ENCODE measurements at regions not wholly inside any gene's neighbourhood (a gene's known extent, or its start where the extent isn't known, plus 50 kb on each side); places are given as distances from the start of the nearest gene placed in this dataset.

DNA sequence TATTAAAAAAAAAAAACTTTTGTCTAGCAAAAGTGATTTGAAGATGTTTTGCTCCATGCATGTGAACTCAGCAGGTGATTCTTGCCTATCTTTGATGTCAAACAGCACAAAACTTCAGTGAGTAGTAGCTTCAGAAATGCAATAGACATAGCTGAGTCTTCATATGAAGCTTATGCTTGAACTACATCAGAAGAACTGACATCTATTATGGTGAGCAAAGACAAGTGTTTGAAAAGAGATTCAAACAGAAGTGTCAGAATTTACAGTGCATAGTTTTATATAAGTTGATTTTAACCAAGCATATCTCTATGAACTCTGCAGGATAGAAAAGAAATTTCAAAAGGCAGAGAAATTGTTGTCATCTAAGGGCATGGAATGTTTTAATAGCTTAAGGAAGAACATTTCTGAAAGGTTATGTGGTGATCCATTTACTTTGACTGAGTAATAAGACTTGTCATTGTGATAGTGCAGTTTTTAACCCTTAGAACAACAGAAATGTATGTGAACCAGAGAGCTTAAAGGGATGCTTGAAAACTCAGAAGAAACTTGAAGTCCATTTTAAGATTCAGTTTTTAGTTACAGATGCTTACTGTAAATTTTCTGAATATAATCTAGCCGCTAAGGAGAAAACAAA lies 351.4 kb downstream of the MDFIC start:
- H3K36me3 ChIP-seq (ENCODE audit: control insufficient read depth, insufficient read depth, low read length) = no peaks in the 10 kb centered on the region
- H3K4me2 ChIP-seq (ENCODE audit: insufficient read depth, low read length) = no peak overlapping the region

More for the DNA sequence above, 351.4 kb downstream of the MDFIC start:
- ChIA-PET CTCF (ENCODE audit: low intra/inter-chr PET ratio) (no interaction called here), POLR2A (no interaction called here)
- no peak overlapping the region for H3K9ac ChIP-seq (ENCODE audit: insufficient read depth in 1 of 2, low read depth in 2 of 2, low read length in 2 of 2)
- DNase-seq (ENCODE audit: extremely low read depth in 1 of 4, low spot score in 3 of 4) = no peak
- H3K27me3 ChIP-seq (ENCODE audit: control insufficient read depth in 2 of 2, insufficient read depth in 2 of 2, low read length in 2 of 2) = no peaks in the 10 kb centered on the region
- no peak overlapping the region for H3K27ac ChIP-seq (ENCODE audit: extremely low read depth, low read depth, low read length)
- H3K9me3 ChIP-seq (replicated peaks; ENCODE audit: control insufficient read depth, insufficient read depth, low read depth, low read length) = 0 out of 2 replicates have a peak, but pooled peaks cover 2% of the 10 kb centered on the region
- no peak overlapping the region for H2AFZ ChIP-seq (ENCODE audit: low read depth, low read length)
- ATAC-seq = no peak
- no TSS peak for BruUV-seq (replicated peaks)
- 0% methylated on average over 1 of the region's 1 CpG for WGBS (ENCODE audit: insufficient coverage, low coverage, missing lambda C conversion rate)
- no peak overlapping the region for H3K4me3 ChIP-seq
- no peaks in the 10 kb centered on the region for H3K4me1 ChIP-seq (replicated peaks in 1 of 2; ENCODE audit: control insufficient read depth in 2 of 2, insufficient read depth in 2 of 2, low read length in 2 of 2)
- H3K79me2 ChIP-seq (ENCODE audit: control insufficient read depth, insufficient read depth, low read length) = no peaks in the 10 kb centered on the region
- in situ Hi-C loops (cut with MboI) = no loop called here
- no peaks in the 10 kb centered on the region for H3K9me1 ChIP-seq (ENCODE audit: control insufficient read depth, insufficient read depth, low read length)
- H4K20me1 ChIP-seq (replicated peaks; ENCODE audit: control insufficient read depth, insufficient read depth, low read length) = no peaks in the 10 kb centered on the region
- intact Hi-C loops (cut with micrococcal nuclease) = no loop called here
- TF ChIP-seq IRF2 (CRISPR knock-in tag; IDR thresholded peaks at IDR 0.05) = no peak
- TF ChIP-seq, protein P1, sequence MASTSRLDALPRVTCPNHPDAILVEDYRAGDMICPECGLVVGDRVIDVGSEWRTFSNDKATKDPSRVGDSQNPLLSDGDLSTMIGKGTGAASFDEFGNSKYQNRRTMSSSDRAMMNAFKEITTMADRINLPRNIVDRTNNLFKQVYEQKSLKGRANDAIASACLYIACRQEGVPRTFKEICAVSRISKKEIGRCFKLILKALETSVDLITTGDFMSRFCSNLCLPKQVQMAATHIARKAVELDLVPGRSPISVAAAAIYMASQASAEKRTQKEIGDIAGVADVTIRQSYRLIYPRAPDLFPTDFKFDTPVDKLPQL (IDR thresholded peaks at IDR 0.05; ENCODE audit: extremely low read depth, insufficient read length) = no peak
- TF ChIP-seq MYC (IDR thresholded peaks at IDR 0.05; ENCODE audit: low read depth, low read length) = no peak
- TF ChIP-seq MYC (CRISPR knock-in tag; IDR thresholded peaks at IDR 0.05; ENCODE audit: borderline replicate concordance, low read depth) = no peak
- TF ChIP-seq ZNF347 (CRISPR knock-in tag; IDR thresholded peaks at IDR 0.05; ENCODE audit: low read depth) = no peak
- no peak for TF ChIP-seq RFX1 (IDR thresholded peaks at IDR 0.05)
- TF ChIP-seq ZNF707 (CRISPR knock-in tag; conservative IDR thresholded peaks at IDR 0.05) = no peak
- TF ChIP-seq RFX7 (CRISPR knock-in tag; IDR thresholded peaks at IDR 0.05) = no peak
- no peak for TF ChIP-seq U2AF2 (optimal IDR thresholded peaks at IDR 0.05; ENCODE audit: low read depth, low read length)
- TF ChIP-seq NCOA4 (IDR thresholded peaks at IDR 0.05; ENCODE audit: partially characterized antibody) = no peak
- TF ChIP-seq NCOR1 (IDR thresholded peaks at IDR 0.05) = no peak
- TF ChIP-seq, protein P2, sequence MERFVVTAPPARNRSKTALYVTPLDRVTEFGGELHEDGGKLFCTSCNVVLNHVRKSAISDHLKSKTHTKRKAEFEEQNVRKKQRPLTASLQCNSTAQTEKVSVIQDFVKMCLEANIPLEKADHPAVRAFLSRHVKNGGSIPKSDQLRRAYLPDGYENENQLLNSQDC (CRISPR knock-in tag; IDR thresholded peaks at IDR 0.05) = no peak
- no peak for TF ChIP-seq ETV6 (IDR thresholded peaks at IDR 0.05; ENCODE audit: borderline replicate concordance in 1 of 2, low read depth in 2 of 2, low read length in 1 of 2)
- TF ChIP-seq ETV6 (CRISPR knock-in tag; IDR thresholded peaks at IDR 0.05; ENCODE audit: borderline replicate concordance) = no peak
- TF ChIP-seq ZNF212 (CRISPR knock-in tag; IDR thresholded peaks at IDR 0.05) = no peak
- no peak for TF ChIP-seq ARNT (IDR thresholded peaks at IDR 0.05)
- no peak for TF ChIP-seq ZNF324 (CRISPR knock-in tag; IDR thresholded peaks at IDR 0.05)
- TF ChIP-seq HDAC6 (IDR thresholded peaks at IDR 0.05; ENCODE audit: low read depth, low read length) = no peak
- TF ChIP-seq ZNF282 (CRISPR knock-in tag; IDR thresholded peaks at IDR 0.05) = no peak
- no peak for FAIRE-seq
